OCI-LY7 (cell line): ENCODE measurements at regions not wholly inside any gene's neighbourhood (a gene's known extent, or its start where the extent isn't known, plus 50 kb on each side); places are given as distances from the start of the nearest gene placed in this dataset.

Source experiments
- BruUV-seq: library from RNA; stranded (reverse); fragments of 400-500 nt; replicated peaks from 2 replicates; lab custom pipeline; 2021; lab: Mats Ljungman, UMichigan
- CTCF ChIA-PET: fragments of 300-600 bp; sonication (Branson Sonifier 250); formaldehyde crosslinking; loops from one replicate; lab custom pipeline; 2022; ENCODE audit warnings: antibody characterized with exemption; ENCODE audit not compliant: unreplicated experiment; lab: Charles Lee
- POLR2A ChIA-PET: fragments of 300-600 bp; sonication (Branson Sonifier 250); formaldehyde crosslinking; loops from one replicate; lab custom pipeline; 2022; ENCODE audit warnings: antibody characterized with exemption; lab: Charles Lee
- DNase-seq: peaks from one replicate; pipeline ENCODE4 v3.0.0-alpha.2; 2015; ENCODE audit warnings: low spot score
- H2AFZ ChIP-seq: fragments of 200-600 bp; sonication (generic), shearing (Covaris generic); 2 replicates; pipeline ENCODE4 v1.6.1; 2014; ENCODE audit warnings: mild to moderate bottlenecking, antibody characterized with exemption, low read length, moderate library complexity
- H3K27ac ChIP-seq: fragments of 200-600 bp; sonication (generic); 2 replicates; pipeline ENCODE4 v1.5.1; 2014; ENCODE audit warnings: mixed run types, low read depth, mild to moderate bottlenecking, moderate library complexity, low read length, inconsistent platforms; ENCODE audit not compliant: poor library complexity, severe bottlenecking
- H3K36me3 ChIP-seq: fragments of 200-600 bp; sonication (generic); 2 replicates; pipeline ENCODE4 v1.6.1; 2014; ENCODE audit warnings: mild to moderate bottlenecking, antibody characterized with exemption, low read length, moderate library complexity, mixed read lengths; ENCODE audit not compliant: insufficient read depth
- H3K4me1 ChIP-seq: fragments of 200-600 bp; sonication (generic); 2 replicates; pipeline ENCODE4 v1.5.1; 2014; ENCODE audit warnings: mild to moderate bottlenecking, low read length; ENCODE audit not compliant: insufficient read depth, poor library complexity, severe bottlenecking
- H3K4me2 ChIP-seq: fragments of 200-600 bp; sonication (generic); 2 replicates; pipeline ENCODE4 v1.6.1; 2014; ENCODE audit warnings: mild to moderate bottlenecking, low read length
- H3K4me3 ChIP-seq: fragments of 200-600 bp; sonication (generic); 2 replicates; pipeline ENCODE4 v1.5.1; 2014; ENCODE audit warnings: mild to moderate bottlenecking, low read depth, low read length; ENCODE audit not compliant: poor library complexity, severe bottlenecking
- H3K79me2 ChIP-seq: fragments of 200-600 bp; sonication (generic); 2 replicates; pipeline ENCODE4 v1.6.1; 2016; ENCODE audit warnings: low read depth, mild to moderate bottlenecking, low read length, moderate library complexity, mixed read lengths; ENCODE audit not compliant: insufficient read depth
- H3K9me2 ChIP-seq: fragments of 200-600 bp; sonication (generic); 2 replicates; pipeline ENCODE4 v1.6.1; 2016; ENCODE audit warnings: mild to moderate bottlenecking, low read length, mixed read lengths; ENCODE audit not compliant: insufficient read depth
- H3K9me3 ChIP-seq: fragments of 200-600 bp; sonication (generic); 2 replicates; pipeline ENCODE4 v1.6.1; 2014; ENCODE audit warnings: mild to moderate bottlenecking, mixed run types, low read length, mixed read lengths
- H4K20me1 ChIP-seq: fragments of 200-600 bp; sonication (generic); 2 replicates; pipeline ENCODE4 v1.6.1; 2014; ENCODE audit warnings: mild to moderate bottlenecking, antibody characterized with exemption, low read length, moderate library complexity, mixed read lengths; ENCODE audit not compliant: insufficient read depth
- CTCF ChIP-seq: fragments of 200-600 bp; sonication (generic); conservative IDR thresholded peaks from 2 replicates; pipeline ENCODE4 v1.5.1; 2014; ENCODE audit warnings: mild to moderate bottlenecking, antibody characterized with exemption, low read length, moderate library complexity, mixed read lengths
- EZH2phosphoT487 ChIP-seq: fragments of 200-600 bp; sonication (generic); IDR thresholded peaks from 2 replicates; pipeline ENCODE4 v1.6.1; 2018; ENCODE audit warnings: low read depth, borderline replicate concordance, mild to moderate bottlenecking, mixed run types, antibody characterized with exemption, low read length, moderate library complexity, mixed read lengths
- intact Hi-C: fragments of 100-400 bp; cut with micrococcal nuclease; formaldehyde crosslinking; loops from one replicate; pipeline ENCODE4 v1.10.0; 2022; ENCODE audit not compliant: unreplicated experiment

DNA sequence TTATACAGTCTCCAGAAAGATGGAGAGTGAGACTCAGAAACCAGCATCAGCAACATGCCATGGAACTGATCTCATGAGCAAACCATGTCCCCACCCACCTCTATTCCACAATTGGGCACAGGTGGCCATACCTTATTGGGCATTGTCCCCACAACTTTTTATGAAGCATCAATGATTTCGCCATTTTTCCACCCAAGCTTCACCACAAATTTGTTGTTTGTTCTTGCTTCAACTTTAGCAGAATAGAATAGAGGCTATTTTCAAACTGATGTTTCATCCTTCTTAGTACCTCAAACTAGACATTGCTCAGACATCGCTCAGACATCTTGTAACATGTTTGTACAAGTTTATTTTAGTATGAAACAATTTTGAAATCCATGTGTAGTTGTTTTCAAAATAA is 112.5 kb upstream of the TMTC2 start:
- DNase-seq: no peak
- ChIA-PET CTCF (no interaction called here), POLR2A (interaction anchor here (0.6 kb wide), 1 partner anchor 9 kb away, joined by 3 read pairs; no protein-coding TSS in a partner anchor)
- TF ChIP-seq EZH2phosphoT487 (no peak), CTCF (no peak)
- Histone ChIP-seq H3K4me3 (no peak overlapping the region), H3K79me2 (no peaks in the 10 kb centered on the region), H4K20me1 (no peaks in the 10 kb centered on the region), H2AFZ (no peak overlapping the region), H3K36me3 (no peaks in the 10 kb centered on the region), H3K9me3 (no peaks in the 10 kb centered on the region), H3K4me1 (no peaks in the 10 kb centered on the region), H3K9me2 (no peaks in the 10 kb centered on the region), H3K27ac (no peak overlapping the region), H3K4me2 (no peak overlapping the region)
- BruUV-seq: no TSS peak
- intact Hi-C loops: no loop called here

- Histone ChIP-seq H3K4me2 (no peak overlapping the region), H3K27ac (no peak overlapping the region), H3K36me3 (no peaks in the 10 kb centered on the region), H3K79me2 (no peaks in the 10 kb centered on the region), H2AFZ (no peak overlapping the region), H3K9me2 (no peaks in the 10 kb centered on the region), H4K20me1 (no peaks in the 10 kb centered on the region), H3K4me1 (no peaks in the 10 kb centered on the region), H3K9me3 (no peaks in the 10 kb centered on the region), H3K4me3 (no peak overlapping the region)
- no TSS peak for BruUV-seq
- ChIA-PET CTCF (no interaction called here), POLR2A (interaction anchor here (0.6 kb wide), 1 partner anchor 13 kb away, joined by 3 read pairs; no protein-coding TSS in a partner anchor)
- intact Hi-C loops: no loop called here
- TF ChIP-seq CTCF (no peak), EZH2phosphoT487 (no peak)
- DNase-seq: no peak
Observed at GRCh38 chr12:82578725-82579124, 108.0 kb upstream of the TMTC2 start.

DNA sequence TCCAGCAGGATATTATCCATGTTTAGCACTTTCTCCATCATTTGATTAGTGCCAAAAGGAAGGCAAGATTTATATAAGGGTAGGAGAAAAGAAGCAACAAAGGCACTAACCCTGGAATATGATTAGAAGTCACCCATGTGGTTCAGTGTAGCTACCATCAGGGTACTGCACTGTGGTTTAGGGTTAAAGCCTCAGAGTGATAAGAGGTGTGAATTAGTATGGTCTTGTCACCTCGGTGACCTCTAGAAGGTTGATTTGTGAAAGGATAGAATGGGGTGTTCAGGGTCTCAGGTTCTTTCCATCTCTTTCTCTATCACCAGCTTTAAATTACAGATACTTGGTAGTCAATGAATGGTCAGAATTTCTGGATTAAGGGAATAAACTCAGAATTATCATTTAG is 103.0 kb upstream of the TMTC2 start:
- TF ChIP-seq CTCF: no peak
- TF ChIP-seq EZH2phosphoT487: no peak
- no peak for DNase-seq
- H3K9me3 ChIP-seq: no peaks in the 10 kb centered on the region
- H4K20me1 ChIP-seq: no peaks in the 10 kb centered on the region
- no peaks in the 10 kb centered on the region for H3K36me3 ChIP-seq
- CTCF ChIA-PET: no interaction called here
- no peak overlapping the region for H3K4me3 ChIP-seq
- H3K79me2 ChIP-seq: no peaks in the 10 kb centered on the region
- no peak overlapping the region for H2AFZ ChIP-seq
- no peaks in the 10 kb centered on the region for H3K4me1 ChIP-seq
- H3K27ac ChIP-seq: no peak overlapping the region
- POLR2A ChIA-PET: no interaction called here
- no TSS peak for BruUV-seq
- intact Hi-C loops: no loop called here
- no peaks in the 10 kb centered on the region for H3K9me2 ChIP-seq
- no peak overlapping the region for H3K4me2 ChIP-seq
